ENCODE measurements at regions not wholly inside any gene's neighbourhood (a gene's known extent, or its start where the extent isn't known, plus 50 kb on each side); places are given as distances from the start of the nearest gene placed in this dataset.

DNA sequence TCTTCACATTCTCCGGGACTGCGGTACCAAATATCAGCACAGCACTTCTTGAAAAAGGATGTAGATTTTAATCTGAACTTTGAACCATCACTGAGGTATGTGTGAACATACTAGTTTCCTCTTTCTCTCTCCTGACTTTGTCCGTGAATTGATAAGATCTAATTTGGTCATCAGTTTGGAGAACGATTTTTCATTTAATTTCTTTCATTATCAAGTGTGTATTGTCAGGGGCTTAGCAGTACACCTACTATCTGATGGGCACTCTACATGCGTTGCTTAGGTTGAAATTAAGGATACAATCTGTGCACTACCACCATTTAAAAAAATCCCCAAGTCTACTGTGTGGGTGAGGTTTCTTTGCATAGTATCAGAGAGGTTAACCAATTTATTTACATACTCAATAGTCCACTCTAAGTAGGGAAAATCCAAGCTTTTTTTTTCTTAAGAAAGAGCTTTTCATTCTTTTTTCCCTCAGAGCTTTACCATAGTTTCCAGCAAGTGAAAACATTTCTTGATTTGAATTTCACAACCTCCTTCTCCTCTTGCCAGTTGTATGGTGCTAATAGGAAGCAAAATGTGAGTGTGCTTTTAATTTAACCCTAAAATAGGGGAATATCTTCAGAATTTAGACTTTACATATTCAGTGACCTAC lies 105.4 kb upstream of the ESR1 start:
- DNase-seq, result no peak

GRCh38 chr6:151702851-151703658 lies 104.4 kb upstream of the ESR1 start:
- no peak for DNase-seq

DNA sequence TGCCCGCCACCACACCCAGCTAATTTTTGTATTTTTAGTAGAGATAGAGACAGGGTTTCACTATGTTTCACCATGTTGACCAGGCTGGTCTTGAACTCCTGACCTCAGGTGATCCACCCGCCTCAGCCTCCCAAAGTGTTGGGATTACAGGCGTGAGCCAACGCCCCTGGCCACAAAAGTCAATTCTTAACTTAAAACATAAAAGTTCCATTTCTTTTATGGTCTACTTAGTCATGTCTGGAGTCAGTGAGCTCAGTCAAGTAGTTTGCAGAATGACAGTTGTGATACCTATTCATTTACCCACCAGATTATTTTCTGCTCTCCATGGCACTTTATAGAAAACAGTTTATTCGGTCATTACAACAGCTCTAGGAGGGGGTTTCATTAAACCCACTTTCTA lies 103.1 kb upstream of the ESR1 start:
- DNase-seq, result no peak

DNA sequence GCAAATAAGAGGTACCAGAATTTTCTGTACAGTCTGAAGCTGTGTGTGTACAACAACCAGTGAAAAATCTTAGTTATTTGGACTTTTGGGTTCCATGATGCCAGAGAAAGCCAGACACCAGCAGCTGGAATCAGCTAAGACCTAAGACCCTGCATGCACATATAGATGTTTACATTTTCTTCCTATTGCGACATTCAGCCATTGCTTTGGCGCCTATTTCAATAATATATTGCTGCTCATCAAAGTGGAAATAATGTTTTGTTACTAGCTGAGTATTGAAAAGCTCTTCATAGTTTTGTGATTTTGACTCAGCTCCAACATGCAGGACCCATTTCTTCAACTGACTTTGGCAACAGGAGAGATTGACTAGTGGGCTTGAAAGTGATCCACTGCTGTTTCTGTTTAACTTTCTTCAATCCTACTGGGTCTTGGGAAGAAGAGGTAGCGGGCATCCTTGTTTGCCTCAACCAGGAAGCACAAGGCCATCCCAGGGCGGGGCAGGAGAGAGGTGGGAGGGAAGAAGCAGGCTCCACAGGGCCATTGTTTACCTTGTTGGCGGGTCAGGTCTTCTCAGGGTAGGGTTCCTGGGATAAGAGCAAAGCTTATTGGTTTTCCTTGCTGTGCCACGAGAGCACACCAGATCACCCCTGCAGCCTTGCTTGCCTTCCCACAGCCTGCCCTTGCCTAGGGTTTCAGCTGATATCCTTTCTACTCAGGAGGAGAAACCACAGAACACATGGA lies 101.3 kb upstream of the ESR1 start:
- DNase-seq, result no peak

DNA sequence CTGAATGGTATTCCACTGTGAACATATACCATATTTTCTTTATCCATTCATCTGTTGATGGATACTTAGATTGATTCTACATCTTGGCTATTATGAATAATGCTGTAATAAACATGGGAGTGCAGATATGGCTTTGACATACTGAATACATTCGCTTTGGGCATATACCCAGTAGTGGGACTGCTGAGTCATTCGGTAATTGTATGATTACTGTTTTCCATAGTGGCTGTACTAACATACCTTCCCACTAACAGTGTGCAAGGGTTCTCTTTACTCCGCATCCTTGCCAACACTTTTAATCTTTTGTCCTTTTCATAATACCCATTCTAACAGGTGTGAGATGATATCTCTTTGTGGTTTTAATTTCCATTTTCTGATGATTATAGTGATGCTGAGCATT lies 98.2 kb upstream of the ESR1 start:
- DNase-seq, result no peak

GRCh38 chr6:151716526-151716932 lies 91.0 kb upstream of the ESR1 start:
- DNase-seq, result no peak

GRCh38 chr6:151719070-151719469 lies 88.4 kb upstream of the ESR1 start:
- DNase-seq, result no peak

DNA sequence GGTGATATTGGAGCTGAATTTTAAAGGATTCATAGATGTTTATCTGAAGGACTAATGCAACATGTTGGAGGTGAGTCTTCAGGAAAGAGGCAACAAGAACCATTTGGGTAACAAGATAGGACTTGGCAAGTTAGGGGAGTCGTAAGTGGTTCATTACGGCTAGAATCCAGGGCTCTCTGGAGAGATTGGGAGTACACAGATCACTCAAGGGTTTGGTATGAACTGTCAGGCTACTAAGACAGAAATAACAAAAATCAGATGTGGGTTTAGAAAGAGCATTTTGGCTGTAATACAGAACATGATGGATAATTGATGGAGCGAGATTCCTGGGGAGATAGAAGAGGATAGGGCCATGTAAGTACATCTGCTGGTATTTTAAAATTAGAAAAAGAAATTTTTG lies 86.3 kb upstream of the ESR1 start:
- no peak for DNase-seq

DNA sequence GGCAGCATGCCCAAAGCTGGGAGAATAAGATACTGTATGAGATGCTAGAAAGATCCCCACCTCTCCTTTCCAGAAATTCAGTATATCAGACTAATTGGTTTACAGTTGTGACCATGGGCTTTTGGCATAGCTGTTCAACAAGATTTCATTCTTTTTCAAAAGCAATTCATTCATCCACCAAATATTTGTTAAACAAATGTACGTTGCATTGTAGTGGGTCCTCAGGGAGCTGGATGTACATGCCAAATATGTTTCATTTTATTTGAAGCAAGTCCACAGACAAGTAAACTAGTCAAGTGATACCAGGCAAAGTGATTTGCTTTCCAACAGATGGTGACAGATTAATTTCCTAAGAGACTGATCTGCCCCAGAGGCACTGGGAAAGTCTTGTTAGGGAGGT lies 85.8 kb upstream of the ESR1 start:
- no peak for DNase-seq

- no peak for DNase-seq
Measured at GRCh38 chr6:151722342-151722741, 85.1 kb upstream of the ESR1 start.

DNA sequence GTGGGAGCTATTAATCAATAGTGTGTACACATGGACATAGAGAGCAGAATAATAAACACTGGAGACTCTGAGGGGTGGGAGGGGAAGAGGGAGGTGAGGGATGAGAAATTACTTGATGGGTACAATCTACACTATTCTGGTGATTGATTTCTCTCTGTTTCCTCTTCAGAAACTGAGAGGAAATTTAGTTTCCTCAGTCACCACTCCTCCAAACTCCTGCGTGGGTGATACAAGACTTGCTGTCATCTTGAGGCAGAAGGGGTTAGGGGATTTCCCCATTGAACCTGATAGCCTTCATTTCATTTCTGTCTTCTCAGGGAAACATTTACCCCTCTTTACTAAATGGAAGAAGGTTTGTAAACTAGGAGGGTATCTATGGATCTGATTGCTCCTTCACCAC lies 84.3 kb upstream of the ESR1 start:
- DNase-seq, result no peak

DNA sequence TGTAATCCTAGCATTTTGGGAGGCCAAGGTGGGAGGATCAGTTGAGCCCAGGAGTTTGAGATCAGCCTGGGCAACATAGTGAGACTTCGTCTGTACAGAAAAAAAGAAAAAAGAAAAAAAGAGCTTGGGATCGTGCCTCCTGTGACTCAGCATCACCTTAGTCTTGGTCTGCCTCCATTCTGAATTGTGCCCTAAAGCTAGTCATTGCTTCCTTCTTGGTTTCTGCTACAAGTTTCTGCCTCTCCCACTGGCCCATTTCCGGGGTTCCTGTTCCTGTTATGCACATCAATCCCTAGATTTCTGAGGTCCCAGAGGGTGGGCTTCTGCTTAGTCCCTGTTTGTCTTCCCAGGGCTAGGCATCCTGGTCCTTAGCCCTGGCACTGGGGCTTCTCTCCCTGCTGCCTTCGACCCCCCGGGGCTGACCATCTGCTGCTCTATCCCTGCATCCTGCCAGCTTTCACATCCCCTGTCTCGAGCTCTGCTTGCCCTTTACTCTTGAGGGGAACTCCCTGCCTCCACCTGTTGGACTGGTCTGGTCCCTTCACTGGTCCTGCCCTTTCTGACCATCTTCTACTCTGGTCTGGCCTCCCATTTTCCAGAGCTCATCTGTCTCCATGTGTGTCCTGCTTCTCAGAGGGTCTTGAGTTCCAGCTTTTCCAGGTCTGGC lies 77.5 kb upstream of the ESR1 start:
- DNase-seq, result no peak

DNA sequence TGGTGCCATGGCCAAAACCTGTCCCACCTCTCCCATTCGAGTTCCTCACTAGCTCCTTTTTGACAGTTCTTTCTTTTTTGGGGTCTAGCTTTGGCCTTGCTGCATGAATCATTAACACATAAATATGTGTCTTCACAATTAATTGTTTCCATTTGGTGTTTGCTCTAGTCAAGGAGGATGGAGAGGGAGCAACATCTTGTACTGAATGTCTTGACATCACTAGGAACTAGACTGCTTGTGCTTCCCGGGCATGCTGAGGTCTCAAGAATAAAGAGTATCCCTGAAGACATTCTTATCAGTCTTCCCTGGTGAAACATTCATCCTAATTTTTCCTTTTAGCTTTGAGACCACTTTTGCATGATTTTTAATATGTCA lies 77.0 kb upstream of the ESR1 start:
- DNase-seq, result no peak

DNA sequence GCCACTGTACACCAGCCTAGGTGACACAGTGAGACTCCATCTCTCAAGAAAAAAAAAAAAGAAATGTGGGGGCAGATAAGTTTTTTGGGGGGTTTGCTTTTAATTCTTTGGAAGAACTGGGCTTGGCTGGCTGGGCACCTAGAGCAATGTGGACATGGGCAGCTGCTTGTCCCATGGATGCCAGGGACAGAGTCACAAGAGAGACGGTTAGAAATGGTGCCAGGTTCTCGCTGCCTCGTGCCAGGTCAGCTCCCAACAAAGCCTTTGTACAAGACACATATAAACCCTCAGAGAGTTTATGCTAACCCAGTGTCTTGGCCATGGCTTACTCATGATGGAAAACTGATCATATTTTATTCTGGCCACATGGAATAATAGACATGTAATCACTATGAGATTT lies 76.2 kb upstream of the ESR1 start:
- no peak for DNase-seq

GRCh38 chr6:151733680-151734320 lies 73.7 kb upstream of the ESR1 start:
- no peak for DNase-seq

GRCh38 chr6:151738267-151738666 lies 69.2 kb upstream of the ESR1 start:
- no peak for DNase-seq

DNA sequence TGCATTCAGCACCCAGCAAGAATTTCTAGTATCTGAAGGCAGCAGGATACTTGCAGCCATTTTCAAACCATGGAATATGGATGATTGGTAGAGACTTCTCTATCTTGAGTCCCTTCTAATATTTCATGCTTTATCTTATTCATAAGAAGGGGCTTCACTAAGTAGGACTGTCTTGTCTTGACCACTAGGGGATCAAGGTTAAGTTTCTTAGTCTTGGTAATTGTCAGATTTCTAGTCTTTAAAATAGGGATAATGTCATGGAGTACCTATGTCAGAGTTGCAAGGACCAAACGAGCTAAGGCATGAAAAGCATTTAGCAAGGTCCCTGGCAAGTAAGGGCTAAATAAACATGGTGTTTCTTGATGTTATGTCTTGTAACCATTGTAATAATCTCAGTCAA lies 68.5 kb upstream of the ESR1 start:
- DNase-seq, result no peak

GRCh38 chr6:151740820-151741219 lies 66.7 kb upstream of the ESR1 start:
- no peak for DNase-seq

DNA sequence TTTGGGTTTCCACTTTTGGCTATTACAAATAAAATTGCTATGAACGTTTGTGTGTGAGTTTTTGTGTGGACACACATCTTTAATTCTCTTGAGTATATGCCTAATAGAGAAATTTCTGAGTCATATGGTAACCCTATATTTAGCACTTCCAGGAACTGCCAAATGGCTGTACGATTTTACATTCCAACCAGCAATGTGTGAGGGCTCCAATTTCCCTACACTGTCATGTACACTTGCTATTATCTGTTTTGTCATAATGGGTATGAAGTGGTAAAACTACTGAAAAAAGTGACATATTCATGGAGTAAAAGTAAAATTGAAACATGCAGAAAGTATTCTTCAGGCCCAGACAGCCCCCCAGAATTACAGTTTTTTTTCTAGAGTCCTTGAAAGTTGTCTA lies 59.6 kb upstream of the ESR1 start:
- no peak for DNase-seq

DNA sequence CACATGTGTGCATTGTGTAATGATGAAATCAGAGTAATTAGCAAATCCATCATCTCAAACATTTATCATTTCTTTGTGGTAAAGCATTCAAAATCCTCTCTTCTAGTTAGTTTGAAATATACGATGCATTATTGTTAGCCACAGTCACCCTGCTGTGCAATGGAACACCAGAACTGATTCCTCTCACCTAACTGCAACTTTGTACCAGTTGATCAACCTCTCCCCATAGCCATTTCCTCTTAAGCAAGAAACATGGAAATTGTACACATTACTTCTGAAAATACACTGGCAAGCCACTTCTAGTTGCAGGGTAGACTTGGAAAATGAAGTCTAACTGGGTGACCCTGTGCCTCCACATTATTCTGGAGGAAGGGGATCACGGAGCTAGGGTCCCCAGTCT lies 58.1 kb upstream of the ESR1 start:
- DNase-seq, result no peak

DNA sequence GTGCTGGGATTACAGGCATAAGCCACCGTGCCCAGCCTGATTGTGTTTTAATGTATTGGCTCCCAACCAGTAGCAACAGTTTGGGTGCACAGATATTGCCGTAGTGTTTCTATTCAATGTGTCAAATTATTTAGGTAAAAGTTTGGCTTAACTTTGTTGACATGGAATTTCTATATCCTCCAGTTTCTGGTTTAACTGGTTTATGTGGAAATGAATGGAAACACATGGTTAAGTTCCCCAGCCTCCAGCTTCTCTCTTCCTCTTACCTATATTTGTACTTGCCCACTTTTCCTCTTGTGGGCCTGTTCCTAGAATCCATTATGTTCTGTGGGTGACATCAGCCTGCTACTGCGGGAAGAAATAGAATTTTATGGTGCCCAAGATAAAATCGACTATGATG lies 53.9 kb upstream of the ESR1 start:
- no peak for DNase-seq

GRCh38 chr6:151757506-151757955 lies 50.0 kb upstream of the ESR1 start:
- no peak for DNase-seq
